GM19239 (cell line): ENCODE measurements at regions not wholly inside any gene's neighbourhood (a gene's known extent, or its start where the extent isn't known, plus 50 kb on each side); places are given as distances from the start of the nearest gene placed in this dataset.
"Not testable (repeated sequence)": the region's sequence is repeated elsewhere in the genome, so short reads cannot be mapped to it uniquely, and the experiment has no call there.

ENCODE experiments used
- DNase-seq: peaks from one replicate; pipeline ENCODE4 v3.0.0; 2011; ENCODE audit warnings: low spot score; ENCODE audit not compliant: insufficient read length
- FAIRE-seq: peaks from 2 replicates; lab custom pipeline; 2011; peaks lifted over from hg19 to GRCh38; lab: Jason Lieb, UNC

- no peak for FAIRE-seq
Observed at GRCh38 chr5:62051747-62052146, 254.3 kb upstream of the KIF2A start.

GRCh38 chr5:62059960-62060359 is 246.0 kb upstream of the KIF2A start:
- no peak for FAIRE-seq
- no peak for DNase-seq

More at GRCh38 chr5:62051747-62052146, 254.3 kb upstream of the KIF2A start:
- no peak for DNase-seq

- no peak for DNase-seq
- FAIRE-seq: no peak
Observed at GRCh38 chr5:62065050-62065449, 241.0 kb upstream of the KIF2A start.

- DNase-seq (no peak), FAIRE-seq (no peak)
Observed at GRCh38 chr5:62066761-62067277, 239.2 kb upstream of the KIF2A start.

- FAIRE-seq (no peak), DNase-seq (no peak)
Observed at GRCh38 chr5:62068554-62068953, 237.5 kb upstream of the KIF2A start.

- FAIRE-seq (no peak), DNase-seq (no peak)
Observed at GRCh38 chr5:62077387-62077786, 228.6 kb upstream of the KIF2A start.

- DNase-seq: no peak
- FAIRE-seq: no peak
Observed at GRCh38 chr5:62077823-62078550, 228.0 kb upstream of the KIF2A start.

GRCh38 chr5:62082370-62082801 is 223.6 kb upstream of the KIF2A start:
- DNase-seq: no peak
- no peak for FAIRE-seq

- FAIRE-seq: no peak
- DNase-seq: no peak
Observed at GRCh38 chr5:62083247-62083646, 222.8 kb upstream of the KIF2A start.

GRCh38 chr5:62083661-62084060 is 222.3 kb upstream of the KIF2A start:
- DNase-seq (no peak), FAIRE-seq (no peak)

GRCh38 chr5:62084391-62084790 is 221.6 kb upstream of the KIF2A start:
- FAIRE-seq: no peak
- no peak for DNase-seq

GRCh38 chr5:62090953-62091352 is 215.1 kb upstream of the KIF2A start:
- no peak for DNase-seq
- no peak for FAIRE-seq

GRCh38 chr5:62093411-62093810 is 212.6 kb upstream of the KIF2A start:
- FAIRE-seq (no peak), DNase-seq (no peak)

GRCh38 chr5:62093976-62094375 is 212.0 kb upstream of the KIF2A start:
- no peak for DNase-seq
- FAIRE-seq: no peak

- DNase-seq: no peak
- FAIRE-seq: no peak
Observed at GRCh38 chr5:62097361-62097760, 208.6 kb upstream of the KIF2A start.

- DNase-seq (no peak), FAIRE-seq (no peak)
Observed at GRCh38 chr5:62100201-62100600, 205.8 kb upstream of the KIF2A start.

- DNase-seq, FAIRE-seq: not testable (repeated sequence)
Observed at GRCh38 chr5:62103863-62104262, 202.1 kb upstream of the KIF2A start.

- FAIRE-seq: no peak
- DNase-seq: no peak
Observed at GRCh38 chr5:62111428-62111827, 194.6 kb upstream of the KIF2A start.

- FAIRE-seq (no peak), DNase-seq (no peak)
Observed at GRCh38 chr5:62112689-62113228, 193.2 kb upstream of the KIF2A start.

GRCh38 chr5:62115014-62115413 is 191.0 kb upstream of the KIF2A start:
- FAIRE-seq (no peak), DNase-seq (no peak)

GRCh38 chr5:62124266-62124665 is 181.7 kb upstream of the KIF2A start:
- no peak for FAIRE-seq
- DNase-seq: no peak

GRCh38 chr5:62126090-62126489 is 179.9 kb upstream of the KIF2A start:
- FAIRE-seq: no peak
- DNase-seq: no peak
